IMR-90 (cell line): ENCODE measurements at regions not wholly inside any gene's neighbourhood (a gene's known extent, or its start where the extent isn't known, plus 50 kb on each side); places are given as distances from the start of the nearest gene placed in this dataset.

Experiments
- BHLHE40 ChIP-seq: fragments of 150-350 bp; IDR thresholded peaks from 2 replicates; pipeline ENCODE4 v1.6.1; 2016; ENCODE audit warnings: mild to moderate bottlenecking, low read depth, low read length
- CHD1 ChIP-seq: IDR thresholded peaks from 2 replicates; pipeline ENCODE4 v1.6.1; 2012; ENCODE audit warnings: low read depth, low read length, improper control_type of control experiment
- CTCF ChIP-seq: conservative IDR thresholded peaks from 2 replicates; pipeline ENCODE4 v1.5.1; 2012; ENCODE audit warnings: mild to moderate bottlenecking, low read depth, low read length, improper control_type of control experiment
- FOS ChIP-seq: fragments of 150-350 bp; IDR thresholded peaks from 2 replicates; pipeline ENCODE4 v1.6.1; 2016; ENCODE audit warnings: low read depth, low read length
- MXI1 ChIP-seq: IDR thresholded peaks from 2 replicates; pipeline ENCODE4 v1.6.1; 2012; ENCODE audit warnings: low read depth, mild to moderate bottlenecking, low read length, moderate library complexity, borderline replicate concordance
- NFE2L2 ChIP-seq: fragments of 150-350 bp; IDR thresholded peaks from 2 replicates; pipeline ENCODE4 v1.6.1; 2016; ENCODE audit warnings: low read depth, mild to moderate bottlenecking, low read length
- POLR2A ChIP-seq: IDR thresholded peaks from 2 replicates; pipeline ENCODE4 v1.6.1; 2012; ENCODE audit warnings: mild to moderate bottlenecking, low read depth, low read length
- RAD21 ChIP-seq: IDR thresholded peaks from 2 replicates; pipeline ENCODE4 v1.6.1; 2012; ENCODE audit warnings: low read length, improper control_type of control experiment
- RCOR1 ChIP-seq: IDR thresholded peaks from 2 replicates; pipeline ENCODE4 v1.6.1; 2012; ENCODE audit warnings: mild to moderate bottlenecking, low read length, improper control_type of control experiment; ENCODE audit not compliant: insufficient replicate concordance
- RFX5 ChIP-seq: IDR thresholded peaks from 2 replicates; pipeline ENCODE4 v1.8.0; 2012; ENCODE audit warnings: low read depth, mild to moderate bottlenecking, low read length, moderate library complexity
- SMC3 ChIP-seq: fragments of 150-350 bp; IDR thresholded peaks from 2 replicates; pipeline ENCODE4 v1.6.1; 2016; ENCODE audit warnings: low read depth, mild to moderate bottlenecking, antibody characterized with exemption, low read length, moderate library complexity
- USF2 ChIP-seq: fragments of 150-350 bp; IDR thresholded peaks from 2 replicates; pipeline ENCODE4 v1.6.1; 2017; ENCODE audit warnings: mild to moderate bottlenecking, antibody characterized with exemption, low read length, low read depth

GRCh38 chr6:63436356-63436755, 116.6 kb upstream of the LGSN start:
- no peak for TF ChIP-seq RCOR1
- no peak for TF ChIP-seq POLR2A
- no peak for TF ChIP-seq USF2
- no peak for TF ChIP-seq CTCF
- no peak for TF ChIP-seq CHD1
- no peak for TF ChIP-seq RAD21
- no peak for TF ChIP-seq MXI1
- TF ChIP-seq RFX5, result no peak
- no peak for TF ChIP-seq BHLHE40
- TF ChIP-seq NFE2L2, result no peak
- no peak for TF ChIP-seq SMC3
- TF ChIP-seq FOS, result no peak
